ENCODE measurements at regions not wholly inside any gene's neighbourhood (a gene's known extent, or its start where the extent isn't known, plus 50 kb on each side); places are given as distances from the start of the nearest gene placed in this dataset.

- intact Hi-C loops (cut with DNase I) = no loop called here
- WGBS, 2 donors = 61 to 64% methylated on average over 9 of the region's 9 CpGs
These were observed 62.2 kb upstream of the BAIAP2L1 start for GRCh38 chr7:98462911-98463633.

GRCh38 chr7:98460902-98461301, 60.0 kb upstream of the BAIAP2L1 start:
- Histone ChIP-seq H3K36me3 (no peaks in the 10 kb centered on the region), H3K9me3 (no peaks in the 10 kb centered on the region), H3K27ac (no peak overlapping the region), H3K27me3 (peaks cover 0 to 40% (median 0%) of the 10 kb centered on the region in 7 donors), H3K4me1 (no peaks in the 10 kb centered on the region), H3K4me3 (no peak overlapping the region)
- intact Hi-C loops (cut with DNase I) = no loop called here
- ATAC-seq (no peak), DNase-seq (no peak)
- TF ChIP-seq CTCF (IDR thresholded peaks at IDR 0.05) = no peak
- WGBS, 2 donors = 81 to 83% methylated on average over 3 of the region's 3 CpGs

More at GRCh38 chr7:98462911-98463633, 62.2 kb upstream of the BAIAP2L1 start:
- peaks cover 0 to 57% (median 0%) of the 10 kb centered on the region in 7 donors for H3K27me3 ChIP-seq
- no peaks in the 10 kb centered on the region for H3K4me1 ChIP-seq
- H3K4me3 ChIP-seq = no peak overlapping the region
- TF ChIP-seq CTCF (IDR thresholded peaks at IDR 0.05) = no peak
- H3K36me3 ChIP-seq = no peaks in the 10 kb centered on the region
- no peak for DNase-seq
- no peaks in the 10 kb centered on the region for H3K9me3 ChIP-seq
- no peak for ATAC-seq
- H3K27ac ChIP-seq = no peak overlapping the region

- TF ChIP-seq CTCF (IDR thresholded peaks at IDR 0.05) = no peak
These were observed 58.6 kb upstream of the BAIAP2L1 start for GRCh38 chr7:98459529-98459928.

GRCh38 chr7:98458090-98458875, 57.4 kb upstream of the BAIAP2L1 start:
- ATAC-seq = no peak
- Histone ChIP-seq H3K4me1 (no peaks in the 10 kb centered on the region), H3K9me3 (no peaks in the 10 kb centered on the region), H3K36me3 (no peaks in the 10 kb centered on the region), H3K27ac (no peak overlapping the region), H3K27me3 (peaks cover 0 to 29% (median 0%) of the 10 kb centered on the region in 7 donors), H3K4me3 (no peak overlapping the region)
- no peak for DNase-seq
- WGBS, 2 donors = 77 to 82% methylated on average over 16 of the region's 16 CpGs
- intact Hi-C loops (cut with DNase I) = no loop called here
- no peak for TF ChIP-seq CTCF (IDR thresholded peaks at IDR 0.05)

More at GRCh38 chr7:98459529-98459928, 58.6 kb upstream of the BAIAP2L1 start:
- ATAC-seq = no peak
- intact Hi-C loops (cut with DNase I) = no loop called here
- Histone ChIP-seq H3K9me3 (no peaks in the 10 kb centered on the region), H3K27me3 (peaks cover 0 to 35% (median 0%) of the 10 kb centered on the region in 7 donors), H3K4me1 (no peaks in the 10 kb centered on the region), H3K36me3 (no peaks in the 10 kb centered on the region), H3K27ac (no peak overlapping the region), H3K4me3 (no peak overlapping the region)
- DNase-seq = no peak
- 49 to 51% methylated on average over 4 of the region's 4 CpGs for WGBS, 2 donors
